GM21447 (cell line): ENCODE measurements at regions not wholly inside any gene's neighbourhood (a gene's known extent, or its start where the extent isn't known, plus 50 kb on each side); places are given as distances from the start of the nearest gene placed in this dataset.

Experiments used
- ATAC-seq: cut with Tn5 transposase; IDR thresholded peaks from one replicate; pipeline ENCODE4 v1.9.1; 2021; ENCODE audit not compliant: unreplicated experiment

DNA sequence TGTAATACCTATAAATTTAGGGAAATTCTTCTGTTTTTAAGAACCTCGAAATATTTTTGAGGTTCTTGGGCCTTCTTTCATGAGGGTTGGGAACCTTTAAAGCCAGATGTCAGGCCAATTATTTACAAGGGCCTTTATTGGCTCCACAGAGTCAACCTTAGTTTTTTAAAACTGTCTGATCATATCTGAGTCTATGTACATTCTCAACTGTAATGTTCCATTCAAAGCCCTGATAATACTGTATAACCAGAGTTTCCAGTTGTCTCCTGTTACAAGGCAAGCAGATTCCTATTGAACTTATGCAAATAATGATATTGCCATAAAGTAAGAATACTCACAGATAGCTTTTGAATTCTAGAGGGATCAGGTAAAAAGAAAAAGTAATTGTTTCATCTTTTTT lies 545.5 kb downstream of the EPM2A start:
- ATAC-seq: no peak

DNA sequence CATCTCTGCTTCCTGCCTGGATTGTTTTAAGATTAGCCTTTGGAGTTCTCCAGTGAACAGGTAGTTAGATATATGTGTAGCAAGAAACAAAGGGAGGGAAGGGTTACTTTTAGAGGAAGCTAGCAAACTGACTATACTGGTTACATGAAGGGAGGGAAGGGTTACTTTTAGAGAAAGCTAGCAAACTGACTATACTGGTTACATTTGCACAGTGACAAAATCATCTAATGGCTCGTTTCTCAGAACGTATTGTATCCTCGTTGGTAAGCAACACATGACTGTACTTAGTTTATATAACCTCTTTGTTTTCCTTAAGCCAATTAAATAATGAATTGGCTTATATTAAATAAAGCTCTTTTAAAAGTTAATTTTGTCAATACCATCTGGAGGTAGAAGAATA lies 540.9 kb downstream of the EPM2A start:
- no peak for ATAC-seq

DNA sequence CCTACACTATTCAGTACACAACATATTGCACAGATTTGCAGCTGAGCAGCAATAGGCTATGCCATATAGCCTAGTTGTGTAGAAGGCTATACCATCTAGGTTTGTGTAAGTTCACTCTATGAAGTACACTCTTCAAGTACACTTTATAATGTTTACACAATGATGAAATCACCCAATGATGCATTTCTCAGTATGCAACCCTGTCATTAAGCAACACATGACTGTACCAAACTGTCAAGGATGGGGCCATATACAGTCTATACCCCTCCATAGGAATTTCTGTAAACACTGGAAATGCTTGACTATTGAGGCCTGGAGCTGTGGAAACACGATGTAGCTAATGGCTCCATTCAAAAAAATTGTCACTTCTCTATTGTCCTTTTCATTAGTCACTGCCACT lies 535.4 kb downstream of the EPM2A start:
- no peak for ATAC-seq

DNA sequence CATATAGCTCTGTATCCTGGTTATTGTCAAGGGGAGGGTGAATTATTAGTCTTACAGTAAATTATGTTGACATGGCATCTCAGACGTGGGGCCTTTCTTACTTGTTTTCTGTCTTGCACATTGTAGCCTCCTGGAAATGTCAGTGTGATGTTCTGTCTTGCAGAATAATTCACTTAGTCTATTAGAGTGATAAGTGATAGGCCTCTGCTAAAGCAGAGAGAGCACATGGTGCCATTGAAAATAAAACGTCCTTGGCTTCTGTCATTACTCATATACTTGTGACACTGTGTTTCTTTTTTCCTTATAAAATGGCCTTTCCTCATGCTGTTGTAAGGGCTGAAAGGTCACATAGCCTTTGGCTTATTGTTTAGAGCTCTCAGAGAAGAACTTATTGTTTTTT lies 531.0 kb downstream of the EPM2A start:
- ATAC-seq: no peak

DNA sequence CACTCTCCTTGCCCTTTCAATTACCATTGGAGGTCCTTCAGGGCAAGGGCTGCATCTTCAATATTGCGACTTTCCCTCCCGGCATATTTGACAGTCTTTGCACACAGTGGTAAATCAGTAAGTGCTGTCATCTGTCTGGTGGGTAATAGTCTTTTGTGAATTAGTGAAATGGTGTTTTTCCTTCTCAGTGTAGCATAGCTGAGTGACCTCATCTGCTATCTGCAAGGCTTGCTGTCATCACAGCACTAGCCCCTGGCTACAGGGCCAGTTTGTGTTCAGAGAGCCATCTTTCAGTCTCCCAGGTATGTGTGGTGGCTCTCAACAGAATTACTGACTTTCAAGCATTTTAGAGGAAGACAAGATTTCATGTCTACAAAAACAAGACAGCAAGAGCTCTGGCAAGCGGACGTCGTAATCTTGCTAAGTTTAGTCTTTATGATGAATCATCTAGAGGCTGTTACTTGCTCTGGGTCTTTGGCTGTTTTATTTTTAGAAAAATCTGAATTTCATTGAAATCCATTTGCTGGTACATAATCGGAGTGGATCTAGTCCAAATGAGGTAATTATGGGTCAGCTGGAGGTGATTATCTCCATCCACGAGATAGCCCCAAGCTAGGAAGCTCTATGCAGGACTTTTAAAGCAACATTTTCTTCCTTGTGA lies 528.9 kb downstream of the EPM2A start:
- ATAC-seq: no peak

DNA sequence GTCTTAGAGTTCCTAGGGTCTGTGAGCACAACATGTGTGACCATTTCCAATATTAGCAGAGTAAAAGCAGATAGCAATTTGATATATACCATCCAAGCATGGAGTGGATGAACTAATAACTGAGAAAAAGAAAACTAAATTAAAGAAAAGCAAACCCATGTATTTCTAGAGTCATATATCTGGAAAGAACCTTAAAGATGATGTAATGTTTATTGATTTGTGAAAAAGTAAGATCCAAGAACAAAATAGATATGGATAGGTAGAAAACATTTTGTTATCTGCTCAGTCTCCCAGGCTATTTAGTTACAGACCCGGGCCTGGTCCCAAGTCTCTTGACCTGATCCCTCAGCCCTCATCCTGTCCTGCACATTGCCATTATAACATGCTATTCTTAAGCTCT lies 526.8 kb downstream of the EPM2A start:
- no peak for ATAC-seq

DNA sequence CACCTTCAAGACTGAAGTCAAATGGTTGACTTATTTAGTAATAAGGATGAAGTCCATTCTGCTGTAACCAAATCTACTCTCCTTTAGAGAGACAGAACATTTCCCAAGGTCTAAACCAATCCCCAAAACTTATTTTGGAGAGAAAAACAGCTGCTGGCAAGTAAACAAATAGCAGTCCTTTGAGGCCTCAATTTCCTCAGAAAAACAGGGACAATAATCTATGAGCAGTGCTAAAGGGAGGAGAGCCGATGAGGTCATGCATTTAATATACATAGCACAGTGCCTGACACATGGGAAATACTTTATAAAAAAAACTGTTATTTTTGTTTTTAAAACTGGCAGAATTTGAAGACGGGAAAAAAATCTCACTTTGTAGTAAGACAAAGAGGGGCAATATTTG lies 526.0 kb downstream of the EPM2A start:
- ATAC-seq: no peak

DNA sequence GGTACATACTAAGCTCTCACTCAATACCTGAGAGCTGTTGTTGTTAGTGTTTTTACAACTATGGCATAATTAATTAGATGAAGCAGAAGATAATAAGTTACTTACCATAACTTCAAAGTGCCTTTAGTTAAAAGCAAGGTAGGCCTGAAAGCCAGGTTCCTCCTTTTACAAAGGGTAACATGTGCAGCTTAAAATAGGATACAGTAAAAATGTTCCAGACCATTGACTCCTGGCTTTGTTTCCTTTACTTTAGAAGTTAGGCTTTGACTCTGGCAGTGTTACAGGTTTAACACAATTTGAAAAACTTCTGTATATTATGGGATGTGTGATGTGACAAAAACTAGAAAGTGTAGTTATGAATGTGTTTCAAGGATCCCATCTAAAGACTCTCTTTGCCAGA lies 522.5 kb downstream of the EPM2A start:
- peak; percentile 26 for ATAC-seq

DNA sequence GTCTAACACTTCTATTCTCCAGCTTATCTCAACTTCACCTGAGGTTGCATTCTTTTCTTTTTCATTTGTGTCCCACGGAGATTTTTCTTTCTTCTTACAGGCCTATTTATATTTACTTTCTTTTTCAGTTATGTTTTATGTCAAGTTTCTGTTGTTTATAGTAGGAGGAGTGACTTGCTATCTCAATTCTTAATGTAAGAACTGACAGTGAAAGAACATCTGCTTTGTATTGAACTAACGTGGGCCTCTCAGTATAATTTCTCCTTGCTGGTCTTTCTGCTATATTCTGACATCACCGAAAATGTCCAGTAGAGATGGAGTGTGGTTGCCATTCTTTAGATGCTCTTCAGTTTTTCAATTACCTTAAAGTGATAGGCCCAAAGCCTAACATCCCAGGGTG lies 521.7 kb downstream of the EPM2A start:
- peak; percentile 90 for ATAC-seq

DNA sequence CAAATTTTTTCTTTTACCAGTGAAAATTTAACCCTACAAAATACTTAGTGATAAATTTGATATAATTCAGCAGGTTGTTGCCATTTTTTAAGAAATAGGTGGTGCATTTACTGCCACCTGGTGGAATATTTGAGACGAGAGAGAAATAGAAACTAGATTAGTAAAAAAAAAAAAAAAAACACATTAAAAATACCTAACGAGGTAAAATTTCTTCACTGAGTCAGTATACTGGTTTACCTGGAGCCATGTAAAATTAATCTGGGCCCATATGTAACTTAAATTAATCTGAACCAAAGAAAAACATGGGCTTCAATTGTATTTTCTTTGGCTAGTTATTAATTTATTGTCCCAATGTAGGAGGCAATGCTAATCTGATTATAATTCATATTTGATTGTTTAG lies 520.8 kb downstream of the EPM2A start:
- ATAC-seq: no peak

DNA sequence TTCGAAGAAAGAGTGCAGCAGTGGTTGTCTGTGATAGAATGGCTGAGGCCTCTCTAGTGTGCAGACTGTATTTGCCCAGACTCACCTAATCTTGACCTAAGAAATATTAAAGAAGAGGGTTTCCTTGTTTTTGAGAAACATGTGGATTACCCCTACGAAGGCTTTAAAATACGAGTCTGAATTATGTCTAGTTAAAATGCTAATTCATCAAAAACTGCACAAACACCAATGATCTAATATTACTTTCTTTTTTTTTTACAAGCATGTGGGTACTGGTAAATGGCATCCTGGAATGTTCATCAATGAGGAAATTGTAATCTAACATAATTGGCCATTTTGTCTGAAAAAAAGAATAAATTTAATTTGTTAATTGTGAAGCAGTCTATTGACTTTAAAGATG lies 510.9 kb downstream of the EPM2A start:
- no peak for ATAC-seq

DNA sequence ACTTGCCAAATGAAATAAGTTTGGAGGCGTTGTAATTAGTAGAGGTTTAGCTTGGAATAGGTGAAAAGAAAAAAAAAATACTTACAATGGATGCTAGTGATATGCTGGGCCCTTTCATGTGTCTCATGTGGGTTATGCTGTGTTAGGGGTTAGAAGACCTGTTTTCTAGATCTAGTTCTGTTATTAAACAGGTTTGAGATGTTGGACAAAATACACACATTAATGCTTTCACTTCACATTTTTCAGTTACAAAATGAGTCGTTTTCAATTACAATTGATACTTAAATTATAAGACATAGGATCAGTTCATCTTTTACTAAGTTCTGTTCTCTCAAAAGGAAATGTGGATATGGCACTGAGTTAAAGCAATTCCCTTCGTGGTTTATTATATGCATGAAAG lies 509.8 kb downstream of the EPM2A start:
- ATAC-seq: no peak

DNA sequence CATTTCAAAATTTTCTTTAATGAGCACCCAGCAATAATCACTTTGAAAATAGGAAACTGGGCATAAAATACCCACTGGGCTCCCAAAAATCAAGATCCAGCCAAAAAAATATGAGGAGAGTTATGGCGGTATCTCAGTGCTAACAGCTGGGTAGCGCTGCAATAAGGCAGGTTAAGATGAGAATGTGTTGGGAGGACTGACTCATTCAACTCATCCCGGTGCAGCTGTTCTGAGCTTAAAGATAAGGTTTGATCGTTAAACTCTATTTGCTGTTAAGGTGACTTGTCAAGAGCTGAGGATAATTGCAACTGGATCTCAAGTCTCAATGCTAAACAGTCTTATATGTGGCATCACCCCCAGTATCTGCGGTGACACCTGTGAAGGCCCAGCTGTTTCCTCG lies 507.7 kb downstream of the EPM2A start:
- no peak for ATAC-seq

DNA sequence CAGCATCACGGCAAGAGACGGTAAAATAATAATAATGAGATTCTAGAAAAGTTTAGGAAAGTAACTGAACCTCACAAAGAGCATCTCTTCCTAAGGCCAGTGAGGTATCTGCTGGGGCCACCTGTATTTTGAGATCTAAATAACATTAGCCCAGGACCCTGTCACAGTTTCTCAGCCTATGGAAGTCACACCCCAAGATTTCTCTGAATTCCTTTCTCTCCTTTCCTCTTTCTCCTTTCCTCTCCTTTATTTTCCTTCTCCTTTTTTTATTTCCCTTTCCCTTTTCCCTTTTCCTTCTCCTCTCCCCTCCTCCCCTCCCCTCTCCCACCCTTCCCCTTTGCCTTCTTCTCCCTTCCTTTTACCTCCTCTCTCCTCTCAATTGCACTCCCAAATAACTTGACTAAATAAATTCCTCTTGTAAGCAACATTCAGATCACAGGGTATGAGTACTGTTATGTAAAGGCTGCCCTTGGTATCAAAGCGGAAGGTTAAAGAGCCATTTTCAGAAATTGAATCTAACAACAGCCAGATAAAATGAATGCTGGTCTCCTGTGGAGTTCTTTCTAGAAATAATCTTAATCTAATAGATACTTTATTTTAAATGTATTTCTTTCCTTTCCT lies 506.2 kb downstream of the EPM2A start:
- no peak for ATAC-seq

DNA sequence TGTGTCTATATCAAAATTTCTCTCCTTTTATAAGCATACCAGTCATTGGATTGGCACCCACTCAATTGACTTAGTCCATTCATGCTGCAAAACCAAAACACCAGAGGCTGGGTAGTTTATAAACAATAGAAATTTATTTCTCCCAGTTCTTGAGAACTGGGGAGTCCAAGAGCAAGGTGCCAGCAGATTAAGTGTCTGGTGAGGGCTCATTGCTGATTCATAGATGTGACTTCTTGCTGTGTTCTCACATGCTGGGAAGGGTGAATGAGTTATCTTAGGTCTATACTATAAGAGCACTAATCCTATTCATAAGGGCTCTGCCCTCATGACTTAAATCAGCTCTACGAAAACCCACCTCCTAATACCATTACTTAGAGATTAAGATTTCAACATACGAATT lies 501.4 kb downstream of the EPM2A start:
- no peak for ATAC-seq

DNA sequence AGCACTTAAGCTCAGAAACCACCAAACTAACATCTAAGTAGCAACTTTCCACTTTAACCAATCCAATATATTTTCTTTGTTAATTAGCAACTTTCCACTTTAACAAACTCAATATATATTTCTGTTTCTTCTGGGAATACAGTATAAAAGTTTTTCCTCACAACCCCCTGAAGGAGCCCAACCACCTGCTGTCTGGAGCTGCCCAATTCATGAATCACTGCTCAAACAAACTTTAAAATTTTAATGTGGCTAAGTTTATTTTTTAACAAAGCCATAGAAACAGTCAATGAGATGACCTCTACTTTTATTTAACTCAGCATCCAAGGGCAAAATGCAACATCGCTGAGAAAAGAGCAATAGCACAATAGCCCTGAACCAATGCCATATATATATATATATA lies 500.1 kb downstream of the EPM2A start:
- ATAC-seq: no peak

DNA sequence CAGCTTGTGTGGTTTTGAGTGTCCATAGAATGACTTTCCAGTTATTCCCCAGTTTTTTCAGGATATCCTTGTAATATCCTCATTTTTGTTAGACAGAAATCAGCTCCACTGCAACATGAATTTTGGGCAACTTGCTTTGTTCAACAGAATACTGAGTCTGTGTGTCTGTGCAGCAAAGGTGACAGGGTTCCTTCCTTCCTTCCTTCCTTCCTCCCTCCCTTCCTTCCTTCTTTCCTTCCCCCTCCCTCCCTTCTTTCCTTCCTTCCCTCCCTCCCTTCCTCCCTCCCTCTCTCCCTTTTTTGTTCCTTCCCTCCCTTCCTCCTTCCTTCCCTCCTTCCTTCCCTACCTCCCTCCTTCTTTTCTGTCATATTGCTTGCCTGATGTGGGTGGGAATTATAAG lies 496.5 kb downstream of the EPM2A start:
- no peak for ATAC-seq

DNA sequence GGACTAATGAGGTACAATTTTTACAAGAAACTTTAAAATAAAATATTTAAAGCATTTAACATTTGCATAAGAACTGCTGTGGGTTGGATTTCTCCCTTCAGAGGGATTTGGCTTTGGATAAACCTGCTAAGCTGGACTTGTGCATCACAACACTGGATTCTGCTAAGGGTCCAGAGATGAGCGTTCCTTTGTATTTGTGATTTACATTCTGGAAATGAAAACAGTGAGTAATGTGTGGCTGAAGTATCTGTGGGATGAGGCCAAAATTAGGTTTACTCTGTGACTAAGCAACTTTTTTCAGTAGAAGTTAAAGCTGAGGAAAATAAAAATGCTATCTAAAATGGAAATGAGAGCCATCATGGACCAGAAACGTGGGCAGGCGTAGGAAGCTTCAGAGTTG lies 494.3 kb downstream of the EPM2A start:
- ATAC-seq: no peak

DNA sequence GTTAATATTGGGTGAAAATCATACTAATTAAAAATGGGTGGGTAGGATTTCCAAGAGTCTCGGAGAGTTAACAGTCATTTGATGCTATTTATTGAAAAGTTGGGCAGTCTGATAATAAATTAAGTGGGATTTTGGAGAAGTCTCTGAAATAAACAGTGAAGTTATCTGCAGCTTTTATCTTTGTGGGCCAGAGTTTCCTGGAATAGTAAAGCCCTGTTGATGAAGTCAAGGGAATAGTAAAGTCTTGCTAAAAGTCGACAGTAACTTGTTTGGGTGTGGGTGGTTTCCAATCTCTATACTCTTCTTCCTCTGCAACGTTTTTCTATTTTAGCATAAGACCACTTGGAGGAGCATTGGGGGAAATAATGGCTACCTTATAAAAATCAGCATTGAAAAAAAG lies 493.6 kb downstream of the EPM2A start:
- ATAC-seq: no peak

DNA sequence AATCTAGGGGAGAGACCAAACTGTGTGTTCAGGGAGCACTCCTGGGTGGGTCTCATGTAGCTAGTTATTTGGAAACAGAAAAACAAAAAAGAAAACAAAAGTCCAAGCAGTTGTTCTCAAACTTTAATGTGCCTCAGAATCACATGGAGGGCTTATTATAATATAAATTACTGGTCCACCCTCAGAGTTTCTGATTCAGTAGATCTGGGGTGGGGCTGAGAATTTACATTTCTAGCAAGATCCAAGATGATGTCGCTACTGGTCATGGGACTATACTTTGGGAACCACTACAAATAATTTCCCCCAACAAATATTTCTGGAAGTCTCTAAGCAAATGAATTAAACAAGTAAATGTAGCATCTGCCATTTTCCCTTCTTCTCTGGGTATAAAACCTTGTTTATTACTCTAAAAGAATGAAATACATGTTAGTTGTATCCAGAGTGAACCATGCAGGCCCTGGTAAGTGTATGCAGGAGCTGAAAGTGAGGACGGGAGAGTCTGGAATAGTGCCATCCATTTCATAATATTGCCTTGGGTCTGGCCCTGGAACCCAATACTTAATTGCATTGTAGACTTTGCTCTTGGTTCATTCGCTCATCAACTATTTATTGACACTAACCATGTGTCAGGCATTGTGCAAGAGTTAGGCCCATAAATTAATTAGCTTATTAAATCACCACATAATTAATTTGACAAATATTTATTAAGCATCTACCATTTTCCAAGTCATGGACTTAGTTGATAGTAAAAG lies 490.8 kb downstream of the EPM2A start:
- ATAC-seq: no peak

DNA sequence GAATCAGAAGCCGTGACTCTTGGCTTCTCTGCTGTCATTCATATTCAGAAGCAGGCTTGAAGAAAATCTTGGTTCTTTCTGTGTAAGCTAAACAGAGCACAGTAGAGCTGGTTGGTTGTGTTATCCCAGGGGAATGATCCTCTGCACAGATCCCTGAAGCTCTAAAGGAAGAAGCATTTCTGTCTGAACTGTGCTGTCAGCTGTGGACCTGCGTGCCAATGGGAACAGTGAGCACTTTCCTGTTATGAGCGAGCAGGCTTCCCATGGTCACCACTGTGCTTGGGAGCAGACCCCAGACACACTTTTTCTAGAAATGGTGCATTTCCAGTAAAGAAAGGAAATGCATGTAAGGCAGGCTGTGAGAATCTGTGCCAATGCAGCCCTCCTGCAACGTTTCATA lies 490.2 kb downstream of the EPM2A start:
- no peak for ATAC-seq

DNA sequence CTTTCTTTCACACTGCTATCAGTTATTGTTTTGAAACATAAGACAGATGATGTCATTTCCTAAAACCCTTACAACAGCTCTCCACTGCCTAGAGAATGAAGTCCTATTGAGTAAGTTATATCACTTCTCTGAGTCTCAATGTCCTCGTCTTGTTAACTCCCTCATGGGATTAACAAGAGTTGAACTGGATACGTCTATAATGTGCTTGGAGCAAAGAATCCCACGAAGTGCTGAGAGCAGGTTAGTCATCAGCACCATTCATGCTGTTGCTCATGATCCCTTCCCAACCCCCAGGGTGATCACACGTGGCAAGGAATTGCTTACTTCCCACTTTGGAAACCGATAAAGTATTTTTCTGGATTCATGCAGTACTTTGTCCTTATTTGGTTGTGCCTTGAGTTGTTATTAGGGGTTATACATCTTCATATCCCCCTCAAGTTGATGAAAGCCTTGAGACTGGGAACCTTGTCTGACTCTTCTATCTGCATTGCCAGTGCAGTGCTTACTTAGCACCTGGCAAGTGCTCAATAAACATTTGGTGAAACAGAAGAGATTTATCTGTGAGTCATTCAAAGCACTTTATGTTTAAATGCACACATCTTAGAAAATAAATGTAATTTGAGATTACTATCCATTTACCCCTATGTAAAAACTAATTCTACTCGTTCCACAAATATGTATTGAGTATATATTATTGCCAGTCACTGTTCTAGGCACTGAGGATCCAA lies 487.5 kb downstream of the EPM2A start:
- no peak for ATAC-seq
